HG02973 (cell line): ENCODE measurements at regions not wholly inside any gene's neighbourhood (a gene's known extent, or its start where the extent isn't known, plus 50 kb on each side); places are given as distances from the start of the nearest gene placed in this dataset.
"Not testable (repeated sequence)": the region's sequence is repeated elsewhere in the genome, so short reads cannot be mapped to it uniquely, and the experiment has no call there.

ENCODE experiments used
- ATAC-seq: cut with Tn5 transposase; IDR thresholded peaks from one replicate; pipeline ENCODE4 v1.9.1; 2021; ENCODE audit warnings: moderate library complexity; ENCODE audit not compliant: unreplicated experiment

- ATAC-seq, result no peak
These were observed 121.9 kb downstream of the FGF18 start for GRCh38 chr5:171541341-171541776.

DNA sequence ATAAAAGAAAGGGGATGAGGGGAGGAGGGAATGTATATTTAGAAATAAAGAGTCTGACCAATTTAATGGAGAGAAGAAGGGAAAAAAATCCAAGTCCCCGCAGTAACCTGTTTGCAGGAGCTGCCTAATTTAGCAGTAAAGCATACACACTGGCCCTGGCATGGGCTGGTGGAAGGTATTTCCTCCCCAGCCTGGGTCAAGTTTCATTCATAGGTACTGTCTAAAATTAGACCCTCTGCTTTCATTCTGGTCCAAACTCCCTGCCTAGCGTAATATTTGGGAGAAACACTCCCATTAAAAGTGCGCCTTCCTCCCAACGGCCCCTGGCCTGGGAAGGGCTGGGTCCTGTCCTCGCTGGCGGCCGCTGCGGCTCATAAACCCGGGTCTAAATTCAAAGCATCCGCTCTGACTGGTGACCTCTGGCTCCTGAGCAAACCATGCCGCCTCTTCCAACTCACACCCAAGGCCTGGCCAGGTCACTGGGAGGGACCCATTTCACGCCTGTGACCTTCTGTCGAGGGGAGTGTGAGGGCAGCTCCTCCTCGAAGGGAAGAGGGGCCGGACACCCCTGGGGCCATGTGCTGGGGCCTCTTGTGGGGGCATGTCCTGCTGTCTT, 123.2 kb downstream of the FGF18 start:
- ATAC-seq, result no peak

GRCh38 chr5:171543148-171543815, 123.8 kb downstream of the FGF18 start:
- no peak for ATAC-seq

DNA sequence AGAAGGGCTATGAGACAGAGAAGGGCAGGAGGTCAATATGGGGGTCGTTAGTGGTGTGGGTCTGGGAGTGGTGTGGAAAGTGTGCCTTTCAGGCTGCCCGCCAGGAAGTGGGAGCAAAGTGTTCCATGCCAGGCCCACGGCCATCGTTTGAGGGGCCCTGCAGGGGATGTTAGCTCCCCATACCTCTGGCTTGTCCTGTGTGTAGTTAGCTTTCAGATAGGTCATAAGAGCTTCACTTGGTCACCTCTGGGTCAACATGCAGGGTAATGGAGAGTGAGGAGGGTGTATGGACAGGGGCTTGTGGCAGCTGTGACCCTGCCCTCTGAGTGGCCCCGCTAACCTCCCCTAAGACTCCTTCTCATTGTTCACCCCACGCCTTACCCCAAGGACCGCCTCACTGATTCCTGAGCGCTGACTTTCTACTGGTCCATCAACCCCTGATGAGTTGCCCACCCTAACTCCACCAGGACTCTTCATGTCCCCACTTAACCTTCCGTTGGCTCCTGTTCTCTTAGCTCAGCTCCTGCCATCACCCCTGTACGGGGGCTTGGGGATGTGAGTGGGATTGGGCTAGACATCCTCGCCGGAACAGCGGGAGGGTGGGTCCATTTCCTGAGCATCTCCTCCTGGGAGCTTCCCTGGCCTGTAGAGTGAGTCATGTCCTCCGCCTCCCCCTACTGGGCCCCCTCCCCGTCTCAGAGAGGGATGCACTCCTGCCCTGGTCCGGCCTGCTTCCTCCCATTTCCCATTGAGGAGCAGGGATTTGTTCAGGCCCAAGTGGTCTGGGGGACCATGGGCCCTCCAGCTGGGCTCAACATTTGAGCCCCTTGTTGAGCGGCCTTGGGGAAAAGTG, 125.7 kb downstream of the FGF18 start:
- ATAC-seq, result no peak

DNA sequence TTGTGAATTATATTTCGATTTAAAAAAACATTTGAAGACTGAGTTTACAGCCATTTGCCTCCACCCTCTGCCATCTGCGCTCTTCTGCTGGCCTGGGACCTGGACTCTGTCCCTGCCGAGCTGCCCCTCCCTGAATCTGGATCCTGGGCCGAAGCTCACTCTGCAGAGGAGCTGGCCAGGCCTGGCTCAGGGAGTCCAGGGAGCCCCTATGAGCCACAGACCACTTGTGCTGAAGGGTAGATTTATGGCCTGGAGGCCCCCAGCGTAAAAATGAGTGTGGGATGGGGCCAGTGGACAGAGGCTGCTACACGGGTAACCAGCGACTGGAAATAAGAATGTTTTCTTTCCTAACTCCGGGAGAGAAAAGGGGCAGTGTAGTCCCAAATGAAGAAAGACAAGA, 129.8 kb downstream of the FGF18 start:
- ATAC-seq, result no peak

- ATAC-seq, result not testable (repeated sequence)
These were observed 134.4 kb downstream of the FGF18 start for GRCh38 chr5:171553817-171554216.

- no peak for ATAC-seq
These were observed 135.7 kb downstream of the FGF18 start for GRCh38 chr5:171555160-171555559.

DNA sequence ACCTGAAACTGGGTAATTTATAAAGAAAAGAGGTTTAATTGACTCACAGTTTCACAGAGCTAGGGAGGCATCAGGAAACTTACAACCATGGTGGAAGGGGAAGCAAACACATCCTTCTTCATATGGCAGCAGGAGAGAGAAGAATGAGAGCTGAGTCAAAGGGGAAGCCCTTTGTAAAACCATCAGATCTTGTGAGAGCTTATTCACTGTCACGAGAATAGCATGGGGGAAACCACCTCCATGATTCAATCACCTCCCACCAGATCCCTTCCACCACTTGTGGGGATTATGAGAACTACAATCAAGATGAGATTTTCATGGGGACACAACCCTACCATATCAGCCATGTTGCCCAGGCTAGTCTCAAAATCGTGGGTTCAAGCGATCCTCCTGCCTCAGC, 143.4 kb downstream of the FGF18 start:
- ATAC-seq, result no peak

GRCh38 chr5:171568389-171568788, 148.9 kb downstream of the FGF18 start:
- ATAC-seq, result no peak

DNA sequence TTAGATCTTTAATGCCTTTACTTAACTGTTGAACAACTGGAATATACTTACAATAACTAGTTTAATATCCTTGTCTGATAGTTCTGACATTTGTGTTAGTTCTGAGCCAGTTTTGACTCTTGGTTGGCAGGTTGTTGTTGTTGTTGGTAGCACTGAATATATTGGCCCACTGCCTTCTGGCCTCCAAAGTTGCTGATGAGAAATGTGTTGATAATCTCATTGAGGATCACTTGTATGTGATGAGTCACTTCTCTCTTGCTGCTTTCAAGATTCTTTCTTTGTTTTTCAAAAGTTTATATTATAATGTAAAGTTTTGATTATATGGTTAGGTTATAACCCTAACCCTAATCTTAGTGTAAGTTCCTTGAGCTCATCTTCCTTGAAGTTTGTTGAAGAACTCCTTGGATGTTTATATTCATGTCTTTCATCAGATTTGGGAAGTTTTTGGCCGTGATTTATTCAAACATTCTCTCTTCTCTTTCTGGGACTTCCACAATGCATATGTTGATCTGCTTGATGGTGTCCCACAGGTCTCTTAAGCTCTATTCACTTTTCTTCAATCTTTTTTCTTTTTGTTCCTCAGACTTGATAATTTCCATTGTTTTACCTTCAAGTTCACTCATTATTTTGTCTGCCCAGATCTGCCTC, 149.7 kb downstream of the FGF18 start:
- no peak for ATAC-seq

DNA sequence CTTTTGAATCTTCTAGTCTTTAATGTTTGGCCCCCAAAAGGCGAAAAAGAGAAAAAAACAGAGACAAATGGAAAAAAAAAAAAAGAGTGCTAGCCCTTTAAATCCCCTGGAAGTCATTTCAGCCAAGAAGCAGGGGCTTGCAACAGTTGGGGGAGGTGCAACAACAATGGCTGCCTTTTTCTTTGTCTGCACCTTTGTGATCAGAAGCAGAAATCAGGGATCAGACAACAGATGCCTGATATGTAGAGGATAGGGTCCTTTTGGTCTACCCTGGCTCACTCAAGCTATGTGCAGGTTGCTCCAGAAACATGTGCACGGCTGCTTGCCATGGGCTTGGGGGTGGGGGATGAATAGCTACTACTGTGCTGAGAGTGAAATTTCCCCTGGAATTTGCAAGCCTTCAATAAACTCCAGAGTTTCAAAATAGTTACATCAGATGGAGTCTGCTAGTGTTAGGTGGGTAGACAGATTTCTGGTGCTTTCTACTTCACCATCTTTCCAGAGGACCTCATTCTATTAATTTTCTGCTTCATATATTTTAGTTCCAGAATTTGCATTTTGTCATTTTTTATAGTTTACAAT, 150.9 kb downstream of the FGF18 start:
- ATAC-seq, result no peak

DNA sequence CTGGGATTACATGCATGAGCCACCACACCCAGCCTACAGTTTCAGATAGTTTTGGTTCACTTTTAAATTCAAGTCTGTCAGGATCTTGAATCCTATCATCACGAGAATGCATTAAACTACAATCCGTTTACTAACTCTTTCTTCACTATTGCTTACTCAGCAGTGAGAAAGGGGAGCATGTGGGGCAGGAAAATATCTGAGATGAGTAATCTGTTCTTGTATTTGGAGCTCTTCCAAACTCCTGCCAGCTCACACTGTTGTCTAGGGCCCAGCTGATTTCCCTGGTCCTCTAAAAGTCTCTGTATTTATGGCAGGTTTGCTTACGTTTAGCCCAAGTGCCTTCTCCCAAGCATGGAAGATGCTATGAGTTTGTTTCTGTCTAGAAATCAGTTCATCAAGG, 152.2 kb downstream of the FGF18 start:
- no peak for ATAC-seq

DNA sequence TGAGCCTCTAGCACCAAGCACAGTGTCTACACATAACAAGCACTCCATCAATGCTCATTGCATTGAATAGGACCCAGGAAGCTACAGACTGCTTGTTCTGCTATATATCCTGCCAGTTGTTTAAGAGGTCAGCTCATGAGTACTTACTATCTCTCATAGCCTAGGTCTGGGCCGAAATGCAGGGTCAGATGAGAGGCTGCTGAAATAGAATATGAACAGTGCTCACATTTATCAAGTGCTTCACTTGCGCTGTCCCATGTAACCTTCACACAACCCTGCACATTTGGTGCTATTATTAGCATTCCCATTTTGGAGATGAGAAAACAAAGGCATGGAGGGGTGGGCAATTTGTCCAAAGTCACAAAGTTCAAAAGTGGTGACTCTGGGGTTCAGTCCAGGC, 153.6 kb downstream of the FGF18 start:
- ATAC-seq, result no peak

- ATAC-seq, result no peak
These were observed 154.2 kb downstream of the FGF18 start for GRCh38 chr5:171573451-171574225.

DNA sequence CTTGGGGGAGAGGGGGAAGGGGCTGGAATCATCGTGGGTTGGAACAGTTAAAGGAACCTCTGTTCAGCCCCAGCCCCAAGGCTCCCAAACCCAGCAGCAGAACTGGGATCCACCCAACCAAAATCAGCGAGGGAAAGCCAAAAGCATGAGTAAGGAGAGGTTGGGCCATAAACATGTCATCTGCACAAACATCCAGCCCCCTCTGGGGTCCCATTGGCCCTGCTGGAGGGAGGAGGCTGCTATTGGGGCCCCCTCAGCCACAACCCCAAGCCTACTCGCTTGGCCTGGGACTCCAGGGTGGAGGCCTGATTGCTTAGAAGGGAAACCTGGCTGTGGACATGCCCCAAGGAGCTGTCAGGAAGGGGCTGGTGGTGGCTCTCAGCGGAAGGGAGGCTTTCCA, 154.9 kb downstream of the FGF18 start:
- no peak for ATAC-seq

GRCh38 chr5:171575386-171575785, 155.9 kb downstream of the FGF18 start:
- no peak for ATAC-seq

DNA sequence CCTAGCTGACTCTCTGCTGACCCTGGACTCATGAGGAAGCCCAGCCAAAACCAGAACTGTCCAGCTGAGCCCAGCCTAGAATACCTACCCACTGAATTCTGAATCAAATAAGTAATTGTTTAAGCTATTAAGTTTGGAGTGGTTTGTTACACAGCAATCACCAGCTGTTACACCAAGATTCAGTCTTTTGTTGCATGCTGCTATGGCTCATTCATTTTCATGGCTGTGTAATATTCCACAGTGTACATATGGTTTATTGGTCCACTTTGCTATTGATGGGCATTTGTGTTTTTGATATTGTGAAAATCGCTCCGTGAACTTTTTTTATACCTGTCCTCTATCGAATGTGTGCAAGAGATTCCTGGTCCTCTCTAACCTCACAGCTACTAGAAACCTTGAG, 156.4 kb downstream of the FGF18 start:
- no peak for ATAC-seq

DNA sequence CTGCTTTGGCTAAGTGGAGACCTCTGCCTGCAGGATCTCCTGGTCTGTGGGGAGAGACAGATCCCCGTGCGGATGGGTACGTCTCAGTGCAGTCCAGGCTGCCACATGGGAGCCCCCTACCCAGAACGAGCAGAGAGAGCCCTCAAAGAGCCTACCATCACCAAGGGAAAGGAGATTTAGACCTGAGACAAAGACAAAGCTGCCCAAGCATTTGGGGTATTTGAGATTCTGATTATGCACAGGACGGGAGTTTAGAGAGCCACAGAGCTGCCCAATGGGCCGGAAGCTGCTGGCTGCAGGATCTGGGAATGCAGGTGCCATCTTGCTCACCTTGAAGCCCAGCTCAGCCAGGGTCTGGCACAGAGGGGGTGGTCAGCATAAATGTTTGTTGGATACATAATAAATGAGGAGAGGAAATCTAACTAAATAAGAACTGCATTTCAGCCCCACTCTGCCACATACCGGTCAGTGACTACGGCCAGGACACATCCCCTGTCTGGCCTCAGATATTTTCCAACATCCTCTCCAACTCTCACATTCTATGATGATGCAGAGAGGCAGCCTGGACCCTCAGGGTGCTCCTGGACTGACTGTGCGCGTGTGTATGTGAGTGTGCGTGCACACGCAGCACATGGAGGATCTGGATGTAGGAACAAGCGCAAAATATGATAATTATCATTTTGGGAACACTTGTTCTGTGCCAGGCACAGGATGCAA, 157.8 kb downstream of the FGF18 start:
- no peak for ATAC-seq

- ATAC-seq, result no peak
These were observed 158.8 kb downstream of the FGF18 start for GRCh38 chr5:171578049-171578828.
